ENCODE measurements at regions not wholly inside any gene's neighbourhood (a gene's known extent, or its start where the extent isn't known, plus 50 kb on each side); places are given as distances from the start of the nearest gene placed in this dataset.
"Not testable (repeated sequence)": the region's sequence is repeated elsewhere in the genome, so short reads cannot be mapped to it uniquely, and the experiment has no call there.

DNA sequence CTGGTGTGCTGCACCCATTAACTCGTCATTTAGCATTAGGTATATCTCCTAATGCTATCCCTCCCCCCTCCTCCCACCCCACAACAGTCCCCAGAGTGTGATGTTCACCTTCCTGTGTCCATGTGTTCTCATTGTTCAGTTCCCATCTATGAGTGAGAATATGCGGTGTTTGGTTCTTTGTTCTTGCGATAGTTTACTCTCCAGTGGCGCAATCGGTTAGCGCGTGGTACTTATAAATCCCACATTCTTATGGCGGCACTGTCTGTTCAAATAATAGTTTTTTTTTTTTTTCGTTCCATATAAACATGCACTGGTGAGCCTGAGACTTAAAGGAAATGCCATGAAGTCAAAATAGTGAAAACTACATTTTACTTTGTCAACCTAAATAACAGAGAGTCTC is 59.5 kb upstream of the PNPLA4 start:
- H3K4me1 ChIP-seq (ENCODE audit: control insufficient read depth, insufficient read depth, low read length); DNase-seq; H3K27ac ChIP-seq (ENCODE audit: low read length); ATAC-seq; H3K9me3 ChIP-seq (ENCODE audit: control insufficient read depth, low read length); H3K27me3 ChIP-seq (ENCODE audit: control insufficient read depth, insufficient read depth); H3K4me3 ChIP-seq (ENCODE audit: low read length); intact Hi-C loops (cut with DNase I): not testable (repeated sequence)
- WGBS = 77% methylated on average over 8 of the region's 9 CpGs

GRCh38 chrX:7985568-7985967 is 58.4 kb upstream of the PNPLA4 start:
- ATAC-seq (no peak), DNase-seq (no peak)
- Histone ChIP-seq H3K27ac (ENCODE audit: low read length) (no peak overlapping the region), H3K4me1 (ENCODE audit: control insufficient read depth, insufficient read depth, low read length) (no peaks in the 10 kb centered on the region), H3K27me3 (ENCODE audit: control insufficient read depth, insufficient read depth) (no peaks in the 10 kb centered on the region), H3K9me3 (ENCODE audit: control insufficient read depth, low read length) (no peaks in the 10 kb centered on the region), H3K4me3 (ENCODE audit: low read length) (no peak overlapping the region)
- intact Hi-C loops (cut with DNase I) = no loop called here

GRCh38 chrX:7983581-7983980 is 56.4 kb upstream of the PNPLA4 start:
- no peak for DNase-seq
- H3K27ac ChIP-seq (ENCODE audit: low read length) = no peak overlapping the region
- no peak for ATAC-seq
- intact Hi-C loops (cut with DNase I) = no loop called here
- no peaks in the 10 kb centered on the region for H3K4me1 ChIP-seq (ENCODE audit: control insufficient read depth, insufficient read depth, low read length)
- H3K27me3 ChIP-seq (ENCODE audit: control insufficient read depth, insufficient read depth) = no peaks in the 10 kb centered on the region
- H3K9me3 ChIP-seq (ENCODE audit: control insufficient read depth, low read length) = no peaks in the 10 kb centered on the region
- WGBS = 74% methylated on average over 1 of the region's 1 CpG
- no peak overlapping the region for H3K4me3 ChIP-seq (ENCODE audit: low read length)
